WERI-Rb-1 (cell line): ENCODE measurements at regions not wholly inside any gene's neighbourhood (a gene's known extent, or its start where the extent isn't known, plus 50 kb on each side); places are given as distances from the start of the nearest gene placed in this dataset.

Source experiments
- DNase-seq: peaks from one replicate; pipeline ENCODE4 v3.0.0-alpha.2; 2020
- H3K27ac ChIP-seq: fragments of 250-450 bp; sonication (Bioruptor Pico); 2 replicates; pipeline ENCODE4 v1.5.1; 2020; ENCODE audit warnings: mild to moderate bottlenecking, moderate library complexity
- H3K27me3 ChIP-seq: fragments of 250-450 bp; sonication (Bioruptor Pico); 2 replicates; pipeline ENCODE4 v1.5.1; 2021; ENCODE audit warnings: mild to moderate bottlenecking, low read depth, moderate library complexity; ENCODE audit not compliant: insufficient read depth, severe bottlenecking
- H3K36me3 ChIP-seq: fragments of 250-450 bp; sonication (Bioruptor Pico); 2 replicates; pipeline ENCODE4 v1.5.1; 2020; ENCODE audit warnings: mild to moderate bottlenecking, moderate library complexity
- H3K4me3 ChIP-seq: 2 replicates; pipeline ENCODE4 v1.5.1; 2011; ENCODE audit warnings: low read depth, mild to moderate bottlenecking, control low read depth, low read length
- H3K9me3 ChIP-seq: fragments of 250-450 bp; sonication (Bioruptor Pico); 2 replicates; pipeline ENCODE4 v1.5.1; 2021; ENCODE audit warnings: mild to moderate bottlenecking, moderate library complexity; ENCODE audit not compliant: severe bottlenecking
- CTCF ChIP-seq: IDR thresholded peaks from 2 replicates; pipeline ENCODE4 v1.5.1; 2011; ENCODE audit warnings: low read depth, mild to moderate bottlenecking, control low read depth, inconsistent platforms, low read length

- TF ChIP-seq CTCF = no peak
- Histone ChIP-seq H3K27ac (no peak overlapping the region), H3K9me3 (no peaks in the 10 kb centered on the region), H3K4me3 (no peak overlapping the region), H3K36me3 (no peaks in the 10 kb centered on the region), H3K27me3 (no peaks in the 10 kb centered on the region)
- no peak for DNase-seq
Observed at GRCh38 chr2:219692521-219692920, 65.1 kb downstream of the SLC4A3 start.

- no peaks in the 10 kb centered on the region for H3K36me3 ChIP-seq
- DNase-seq = no peak
- no peaks in the 10 kb centered on the region for H3K27me3 ChIP-seq
- no peak overlapping the region for H3K4me3 ChIP-seq
- H3K9me3 ChIP-seq = no peaks in the 10 kb centered on the region
- no peak for TF ChIP-seq CTCF
- H3K27ac ChIP-seq = no peak overlapping the region
Observed at GRCh38 chr2:219695145-219695709, 67.8 kb downstream of the SLC4A3 start.

GRCh38 chr2:219697811-219698747, 70.6 kb downstream of the SLC4A3 start:
- H3K27ac ChIP-seq = no peak overlapping the region
- H3K9me3 ChIP-seq = no peaks in the 10 kb centered on the region
- no peak for TF ChIP-seq CTCF
- no peak for DNase-seq
- H3K4me3 ChIP-seq = no peak overlapping the region
- H3K27me3 ChIP-seq = no peaks in the 10 kb centered on the region
- no peaks in the 10 kb centered on the region for H3K36me3 ChIP-seq

GRCh38 chr2:219698748-219699439, 71.5 kb downstream of the SLC4A3 start:
- no peaks in the 10 kb centered on the region for H3K27me3 ChIP-seq
- H3K9me3 ChIP-seq = no peaks in the 10 kb centered on the region
- TF ChIP-seq CTCF = no peak
- no peak overlapping the region for H3K27ac ChIP-seq
- no peaks in the 10 kb centered on the region for H3K36me3 ChIP-seq
- H3K4me3 ChIP-seq = no peak overlapping the region
- DNase-seq = no peak

- no peak overlapping the region for H3K4me3 ChIP-seq
- no peaks in the 10 kb centered on the region for H3K36me3 ChIP-seq
- no peak for DNase-seq
- no peaks in the 10 kb centered on the region for H3K9me3 ChIP-seq
- H3K27me3 ChIP-seq = no peaks in the 10 kb centered on the region
- no peak for TF ChIP-seq CTCF
- no peak overlapping the region for H3K27ac ChIP-seq
Observed at GRCh38 chr2:219699440-219699821, 72.0 kb downstream of the SLC4A3 start.
